Mesothelial cell of epicardium (in vitro differentiated cells): ENCODE measurements at regions not wholly inside any gene's neighbourhood (a gene's known extent, or its start where the extent isn't known, plus 50 kb on each side); places are given as distances from the start of the nearest gene placed in this dataset.

Experiments
- DNase-seq, 2 experiments: peaks; one replicate each; pipeline ENCODE4 v3.0.0; 2021; ENCODE audit warnings: low spot score in 2 of 2; ENCODE audit not compliant: unreplicated experiment in 2 of 2
- H3K27ac Mint-ChIP-seq: 2 replicates; pipeline ENCODE4 v1.8.0; 2021; ENCODE audit warnings: mixed read lengths
- H3K27me3 Mint-ChIP-seq: 2 replicates; pipeline ENCODE4 v1.8.0; 2021; ENCODE audit warnings: low read depth, mixed read lengths
- H3K36me3 Mint-ChIP-seq: 2 replicates; pipeline ENCODE4 v1.8.0; 2021; ENCODE audit warnings: mixed read lengths
- H3K4me1 Mint-ChIP-seq: 2 replicates; pipeline ENCODE4 v1.8.0; 2021; ENCODE audit warnings: mixed read lengths
- H3K4me3 Mint-ChIP-seq: 2 replicates; pipeline ENCODE4 v1.8.0; 2021; ENCODE audit warnings: mild to moderate bottlenecking, moderate library complexity, mixed read lengths
- H3K9me3 Mint-ChIP-seq: 2 replicates; pipeline ENCODE4 v1.8.0; 2021; ENCODE audit warnings: mixed read lengths
- CTCF ChIP-seq: fragments of 200-600 bp; sonication (generic); IDR thresholded peaks from one replicate; pipeline ENCODE4 v1.5.0; 2021; ENCODE audit warnings: antibody characterized with exemption; ENCODE audit not compliant: unreplicated experiment

- TF ChIP-seq CTCF = no peak
- Mint-ChIP-seq H3K27me3 (no peaks in the 10 kb centered on the region), H3K36me3 (no peaks in the 10 kb centered on the region), H3K27ac (no peak overlapping the region), H3K4me3 (no peak overlapping the region), H3K4me1 (peaks cover 11% of the 10 kb centered on the region), H3K9me3 (no peaks in the 10 kb centered on the region)
- no peak for DNase-seq
These were observed 86.6 kb upstream of the LINC01488 start for GRCh38 chr11:69394869-69395246.

GRCh38 chr11:69395287-69395686, 86.2 kb upstream of the LINC01488 start:
- Mint-ChIP-seq H3K27me3 (no peaks in the 10 kb centered on the region), H3K27ac (no peak overlapping the region), H3K4me3 (no peak overlapping the region), H3K36me3 (no peaks in the 10 kb centered on the region), H3K9me3 (no peaks in the 10 kb centered on the region), H3K4me1 (peaks cover 11% of the 10 kb centered on the region)
- no peak for TF ChIP-seq CTCF
- DNase-seq = no peak

- Mint-ChIP-seq H3K4me3 (no peak overlapping the region), H3K9me3 (no peaks in the 10 kb centered on the region), H3K4me1 (peaks cover 11% of the 10 kb centered on the region), H3K36me3 (no peaks in the 10 kb centered on the region), H3K27me3 (no peaks in the 10 kb centered on the region), H3K27ac (no peak overlapping the region)
- no peak for TF ChIP-seq CTCF
- no peak for DNase-seq
These were observed 85.2 kb upstream of the LINC01488 start for GRCh38 chr11:69396051-69396947.

GRCh38 chr11:69396948-69397307, 84.5 kb upstream of the LINC01488 start:
- no peak overlapping the region for H3K4me3 Mint-ChIP-seq
- no peak for TF ChIP-seq CTCF
- no peak for DNase-seq

GRCh38 chr11:69397732-69398131, 83.7 kb upstream of the LINC01488 start:
- H3K27me3 Mint-ChIP-seq = no peaks in the 10 kb centered on the region

More at GRCh38 chr11:69396948-69397307, 84.5 kb upstream of the LINC01488 start:
- peaks cover 11% of the 10 kb centered on the region for H3K4me1 Mint-ChIP-seq
- H3K27me3 Mint-ChIP-seq = no peaks in the 10 kb centered on the region
- no peaks in the 10 kb centered on the region for H3K9me3 Mint-ChIP-seq
- no peaks in the 10 kb centered on the region for H3K36me3 Mint-ChIP-seq
- H3K27ac Mint-ChIP-seq = no peak overlapping the region

More at GRCh38 chr11:69397732-69398131, 83.7 kb upstream of the LINC01488 start:
- DNase-seq = no peak
- no peak for TF ChIP-seq CTCF
- no peak overlapping the region for H3K4me3 Mint-ChIP-seq
- H3K4me1 Mint-ChIP-seq = peaks cover 11% of the 10 kb centered on the region
- no peaks in the 10 kb centered on the region for H3K36me3 Mint-ChIP-seq
- H3K9me3 Mint-ChIP-seq = peaks cover 4% of the 10 kb centered on the region
- no peak overlapping the region for H3K27ac Mint-ChIP-seq
